ENCODE measurements at regions not wholly inside any gene's neighbourhood (a gene's known extent, or its start where the extent isn't known, plus 50 kb on each side); places are given as distances from the start of the nearest gene placed in this dataset.

DNA sequence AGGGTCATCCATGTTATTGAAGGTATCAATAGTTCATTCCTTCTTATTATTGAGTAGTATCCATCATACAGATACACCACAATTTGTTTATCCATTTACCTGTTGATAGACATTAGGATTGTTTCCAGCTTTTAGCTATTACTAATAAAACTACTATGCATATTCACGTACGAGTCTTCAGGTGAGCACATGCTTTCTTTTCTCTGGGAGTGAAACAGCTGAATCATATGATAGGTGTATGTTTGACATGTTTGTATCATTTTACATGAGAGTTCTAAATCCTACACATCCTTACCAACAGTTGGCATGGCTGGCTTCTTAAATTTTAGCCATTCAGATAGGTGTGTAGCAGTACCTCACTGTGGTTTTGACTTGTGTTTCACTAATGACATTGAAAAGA lies 556.6 kb upstream of the DIPK2B start:
- TF ChIP-seq, protein P1, sequence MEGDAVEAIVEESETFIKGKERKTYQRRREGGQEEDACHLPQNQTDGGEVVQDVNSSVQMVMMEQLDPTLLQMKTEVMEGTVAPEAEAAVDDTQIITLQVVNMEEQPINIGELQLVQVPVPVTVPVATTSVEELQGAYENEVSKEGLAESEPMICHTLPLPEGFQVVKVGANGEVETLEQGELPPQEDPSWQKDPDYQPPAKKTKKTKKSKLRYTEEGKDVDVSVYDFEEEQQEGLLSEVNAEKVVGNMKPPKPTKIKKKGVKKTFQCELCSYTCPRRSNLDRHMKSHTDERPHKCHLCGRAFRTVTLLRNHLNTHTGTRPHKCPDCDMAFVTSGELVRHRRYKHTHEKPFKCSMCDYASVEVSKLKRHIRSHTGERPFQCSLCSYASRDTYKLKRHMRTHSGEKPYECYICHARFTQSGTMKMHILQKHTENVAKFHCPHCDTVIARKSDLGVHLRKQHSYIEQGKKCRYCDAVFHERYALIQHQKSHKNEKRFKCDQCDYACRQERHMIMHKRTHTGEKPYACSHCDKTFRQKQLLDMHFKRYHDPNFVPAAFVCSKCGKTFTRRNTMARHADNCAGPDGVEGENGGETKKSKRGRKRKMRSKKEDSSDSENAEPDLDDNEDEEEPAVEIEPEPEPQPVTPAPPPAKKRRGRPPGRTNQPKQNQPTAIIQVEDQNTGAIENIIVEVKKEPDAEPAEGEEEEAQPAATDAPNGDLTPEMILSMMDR (IDR thresholded peaks at IDR 0.05; ENCODE audit: low read length), result no peak
- no peak for TF ChIP-seq EZH2 (IDR thresholded peaks at IDR 0.05; ENCODE audit: borderline replicate concordance, low read length)

Data from OCI-LY1 (cell line).